HEK293 (cell line): ENCODE measurements at regions not wholly inside any gene's neighbourhood (a gene's known extent, or its start where the extent isn't known, plus 50 kb on each side); places are given as distances from the start of the nearest gene placed in this dataset.

ENCODE experiments used
- CTCF ChIA-PET: fragments of 350-600 bp; formaldehyde crosslinking; extraction: SDS; loops from one replicate; lab custom pipeline; 2021; ENCODE audit warnings: antibody characterized with exemption; lab: Yijun Ruan, JAX
- POLR2A ChIA-PET: fragments of 300-600 bp; formaldehyde crosslinking; extraction: SDS; loops from one replicate; lab custom pipeline; 2020; ENCODE audit warnings: antibody characterized with exemption, inconsistent platforms; lab: Yijun Ruan, JAX
- H3K27ac ChIP-seq: fragments of 200-500 bp; sonication (Bioruptor generic); 2 replicates; pipeline ENCODE4 v1.5.1; 2014; ENCODE audit warnings: low read depth, low read length, control low read depth, inconsistent platforms; ENCODE audit errors: extremely low read depth
- H3K36me3 ChIP-seq, 2 experiments: fragments of 200-500 bp in 1 of 2; sonication (Bioruptor generic) in 1 of 2; 1 replicate in 1 of 2; 2 replicates in 1 of 2; pipeline ENCODE4 v1.5.1; 2014 to 2017; ENCODE audit warnings: inconsistent platforms in 2 of 2, low read length in 2 of 2; ENCODE audit not compliant: control insufficient read depth in 2 of 2, insufficient read depth in 1 of 2
- H3K4me1 ChIP-seq: fragments of 200-500 bp; sonication (Bioruptor generic); 2 replicates; pipeline ENCODE4 v1.5.1; 2014; ENCODE audit warnings: mild to moderate bottlenecking, low read length, inconsistent platforms; ENCODE audit not compliant: control insufficient read depth, insufficient read depth
- H3K4me3 ChIP-seq: 2 replicates; pipeline ENCODE4 v1.5.1; 2011; ENCODE audit warnings: low read depth, mild to moderate bottlenecking, control low read depth, low read length, moderate library complexity
- H3K9me3 ChIP-seq: fragments of 200-500 bp; sonication (Bioruptor generic); 2 replicates; pipeline ENCODE4 v1.5.1; 2014; ENCODE audit warnings: low read depth, low read length, inconsistent platforms; ENCODE audit not compliant: control insufficient read depth, insufficient read depth
- GLI2 ChIP-seq: fragments of 450-650 bp; formaldehyde crosslinking; IDR thresholded peaks from 2 replicates; pipeline ENCODE4; 2017; ENCODE audit warnings: missing biosample characterization, missing genetic modification characterization, low read depth, borderline replicate concordance
- HOXD13 ChIP-seq: sonication (generic); formaldehyde crosslinking; IDR thresholded peaks from 2 replicates; pipeline ENCODE4 v1.8.0; 2022; ENCODE audit warnings: missing genetic modification reagents, borderline replicate concordance
- KLF9 ChIP-seq: fragments of 450-650 bp; formaldehyde crosslinking; IDR thresholded peaks from 2 replicates; pipeline ENCODE4 v1.5.1; 2016; ENCODE audit warnings: missing biosample characterization, missing genetic modification characterization, low read depth
- ZBTB8A ChIP-seq: fragments of 450-650 bp; formaldehyde crosslinking; IDR thresholded peaks from 2 replicates; pipeline ENCODE4 v1.5.1; 2016; ENCODE audit warnings: missing biosample characterization, missing genetic modification characterization
- ZFP37 ChIP-seq: fragments of 450-650 bp; formaldehyde crosslinking; IDR thresholded peaks from 2 replicates; pipeline ENCODE4 v1.5.1; 2016; ENCODE audit warnings: missing biosample characterization, missing genetic modification characterization
- ZFP41 ChIP-seq: fragments of 450-650 bp; formaldehyde crosslinking; IDR thresholded peaks from 2 replicates; pipeline ENCODE4 v1.5.1; 2016; ENCODE audit warnings: missing biosample characterization, missing genetic modification characterization, borderline replicate concordance
- ZNF112 ChIP-seq: fragments of 450-650 bp; formaldehyde crosslinking; IDR thresholded peaks from 2 replicates; pipeline ENCODE4 v1.5.0; 2017; ENCODE audit warnings: missing biosample characterization, missing genetic modification characterization
- ZNF121 ChIP-seq: fragments of 450-650 bp; formaldehyde crosslinking; IDR thresholded peaks from 2 replicates; pipeline ENCODE4 v1.5.1; 2016; ENCODE audit warnings: missing biosample characterization, missing genetic modification characterization
- ZNF133 ChIP-seq: fragments of 450-650 bp; formaldehyde crosslinking; IDR thresholded peaks from 2 replicates; pipeline ENCODE4 v1.5.1; 2016; ENCODE audit warnings: missing biosample characterization, missing genetic modification characterization
- ZNF140 ChIP-seq: fragments of 450-650 bp; formaldehyde crosslinking; IDR thresholded peaks from 2 replicates; pipeline ENCODE4 v1.5.1; 2016; ENCODE audit warnings: missing biosample characterization, missing genetic modification characterization
- ZNF16 ChIP-seq: fragments of 450-650 bp; formaldehyde crosslinking; IDR thresholded peaks from 2 replicates; pipeline ENCODE4 v1.5.1; 2016; ENCODE audit warnings: low read depth, missing biosample characterization, missing genetic modification characterization
- ZNF19 ChIP-seq: fragments of 450-650 bp; formaldehyde crosslinking; IDR thresholded peaks from 2 replicates; pipeline ENCODE4; 2016; ENCODE audit warnings: missing biosample characterization, missing genetic modification characterization, low read depth
- ZNF292 ChIP-seq: fragments of 450-650 bp; formaldehyde crosslinking; IDR thresholded peaks from 2 replicates; pipeline ENCODE4 v1.5.1; 2016; ENCODE audit warnings: low read depth, missing biosample characterization, missing genetic modification characterization, borderline replicate concordance
- ZNF335 ChIP-seq: fragments of 450-650 bp; formaldehyde crosslinking; conservative IDR thresholded peaks from 2 replicates; pipeline ENCODE4 v1.5.1; 2016; ENCODE audit warnings: missing biosample characterization, missing genetic modification characterization
- ZNF416 ChIP-seq: fragments of 450-650 bp; formaldehyde crosslinking; IDR thresholded peaks from 2 replicates; pipeline ENCODE4 v1.5.1; 2016; ENCODE audit warnings: missing biosample characterization, missing genetic modification characterization
- ZNF544 ChIP-seq: fragments of 450-650 bp; formaldehyde crosslinking; IDR thresholded peaks from 2 replicates; pipeline ENCODE4 v1.5.0; 2017; ENCODE audit warnings: missing biosample characterization, missing genetic modification characterization
- ZNF596 ChIP-seq: fragments of 450-650 bp; IDR thresholded peaks from 2 replicates; pipeline ENCODE4 v1.5.0; 2018; ENCODE audit warnings: missing biosample characterization, mild to moderate bottlenecking, missing genetic modification characterization, moderate library complexity
- ZNF621 ChIP-seq: fragments of 450-650 bp; formaldehyde crosslinking; IDR thresholded peaks from 2 replicates; pipeline ENCODE4 v1.5.1; 2017; ENCODE audit warnings: missing biosample characterization, missing genetic modification characterization
- ZNF660 ChIP-seq: fragments of 450-650 bp; IDR thresholded peaks from 2 replicates; pipeline ENCODE4 v1.5.1; 2018; ENCODE audit warnings: missing biosample characterization, mild to moderate bottlenecking, missing genetic modification characterization
- ZNF701 ChIP-seq: fragments of 450-650 bp; formaldehyde crosslinking; IDR thresholded peaks from 2 replicates; pipeline ENCODE4 v1.5.1; 2016; ENCODE audit warnings: missing biosample characterization, missing genetic modification characterization
- ZNF707 ChIP-seq: fragments of 450-650 bp; formaldehyde crosslinking; IDR thresholded peaks from 2 replicates; pipeline ENCODE4 v1.5.1; 2016; ENCODE audit warnings: missing biosample characterization, missing genetic modification characterization
- ZNF747 ChIP-seq: fragments of 450-650 bp; formaldehyde crosslinking; IDR thresholded peaks from 2 replicates; pipeline ENCODE4 v1.5.1; 2016; ENCODE audit warnings: missing biosample characterization, missing genetic modification characterization
- ZNF776 ChIP-seq: fragments of 450-650 bp; formaldehyde crosslinking; IDR thresholded peaks from 2 replicates; pipeline ENCODE4 v1.5.0; 2017; ENCODE audit warnings: missing biosample characterization, missing genetic modification characterization, borderline replicate concordance
- ZNF791 ChIP-seq: fragments of 450-650 bp; formaldehyde crosslinking; IDR thresholded peaks from 2 replicates; pipeline ENCODE4 v1.5.1; 2016; ENCODE audit warnings: missing biosample characterization, missing genetic modification characterization
- TF ChIP-seq, protein P1 (sequence below): IDR thresholded peaks from 2 replicates; pipeline ENCODE4 v1.6.1; 2011; ENCODE audit warnings: mild to moderate bottlenecking, low read depth, low read length, borderline replicate concordance
- TF ChIP-seq, protein P2 (sequence below): fragments of 450-650 bp; formaldehyde crosslinking; IDR thresholded peaks from 2 replicates; pipeline ENCODE4 v1.5.1; 2016; ENCODE audit warnings: missing biosample characterization, missing genetic modification characterization
- TF ChIP-seq, protein P3 (sequence below): fragments of 450-650 bp; formaldehyde crosslinking; IDR thresholded peaks from 2 replicates; pipeline ENCODE4 v1.5.1; 2016; ENCODE audit warnings: missing biosample characterization, missing genetic modification characterization

DNA sequence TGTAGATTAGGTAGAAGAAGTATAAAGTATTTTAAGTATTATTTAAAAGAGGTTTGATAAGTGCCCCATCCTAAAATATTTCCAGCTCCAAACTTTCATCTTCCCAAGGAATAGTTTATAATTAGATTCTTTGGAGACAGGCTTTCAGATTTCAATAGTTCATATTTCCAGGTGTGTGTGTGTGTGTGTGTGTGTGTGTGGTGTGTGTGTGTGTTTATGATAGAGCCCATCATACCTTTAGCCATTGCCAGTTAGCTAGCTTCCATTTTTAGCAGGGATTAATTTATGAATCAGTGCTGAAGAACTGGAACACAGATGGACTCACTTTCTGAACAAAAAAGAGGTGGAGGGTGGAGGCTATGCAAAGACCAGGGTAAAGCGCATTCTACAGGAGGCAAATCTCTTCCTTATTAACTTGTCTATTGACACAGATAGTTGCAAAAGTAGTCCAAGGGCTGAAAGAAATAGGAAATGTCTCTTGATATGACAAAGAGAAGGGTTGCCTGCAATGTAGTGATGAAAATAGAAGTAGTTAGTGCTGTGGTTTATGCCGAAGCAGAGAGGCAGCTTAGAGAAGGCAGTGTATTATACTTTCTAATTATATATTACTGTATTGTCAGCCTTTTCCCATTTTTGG lies 301.1 kb downstream of the MAN2A1 start:
- POLR2A ChIA-PET, result no interaction called here
- TF ChIP-seq ZNF544 (tag by site-specific recombination) (no peak), ZNF292 (tag by site-specific recombination) (no peak), ZFP37 (tag by site-specific recombination) (no peak), ZNF707 (tag by site-specific recombination) (no peak), HOXD13 (CRISPR knock-in tag) (no peak), KLF9 (tag by site-specific recombination) (no peak), GLI2 (no peak), ZFP41 (tag by site-specific recombination) (no peak), ZNF112 (no peak), ZBTB8A (tag by site-specific recombination) (no peak), ZNF660 (tag by site-specific recombination) (no peak), ZNF701 (tag by site-specific recombination) (no peak), ZNF621 (no peak), ZNF16 (tag by site-specific recombination) (no peak)
- TF ChIP-seq, protein P1, sequence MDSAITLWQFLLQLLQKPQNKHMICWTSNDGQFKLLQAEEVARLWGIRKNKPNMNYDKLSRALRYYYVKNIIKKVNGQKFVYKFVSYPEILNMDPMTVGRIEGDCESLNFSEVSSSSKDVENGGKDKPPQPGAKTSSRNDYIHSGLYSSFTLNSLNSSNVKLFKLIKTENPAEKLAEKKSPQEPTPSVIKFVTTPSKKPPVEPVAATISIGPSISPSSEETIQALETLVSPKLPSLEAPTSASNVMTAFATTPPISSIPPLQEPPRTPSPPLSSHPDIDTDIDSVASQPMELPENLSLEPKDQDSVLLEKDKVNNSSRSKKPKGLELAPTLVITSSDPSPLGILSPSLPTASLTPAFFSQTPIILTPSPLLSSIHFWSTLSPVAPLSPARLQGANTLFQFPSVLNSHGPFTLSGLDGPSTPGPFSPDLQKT, result no peak
- TF ChIP-seq, all 188 proteins: peak for 0
- CTCF ChIA-PET, result no interaction called here
- Histone ChIP-seq H3K9me3 (no peaks in the 10 kb centered on the region), H3K36me3 (no peaks in the 10 kb centered on the region), H3K4me3 (no peak overlapping the region), H3K4me1 (no peaks in the 10 kb centered on the region), H3K27ac (no peak overlapping the region)

DNA sequence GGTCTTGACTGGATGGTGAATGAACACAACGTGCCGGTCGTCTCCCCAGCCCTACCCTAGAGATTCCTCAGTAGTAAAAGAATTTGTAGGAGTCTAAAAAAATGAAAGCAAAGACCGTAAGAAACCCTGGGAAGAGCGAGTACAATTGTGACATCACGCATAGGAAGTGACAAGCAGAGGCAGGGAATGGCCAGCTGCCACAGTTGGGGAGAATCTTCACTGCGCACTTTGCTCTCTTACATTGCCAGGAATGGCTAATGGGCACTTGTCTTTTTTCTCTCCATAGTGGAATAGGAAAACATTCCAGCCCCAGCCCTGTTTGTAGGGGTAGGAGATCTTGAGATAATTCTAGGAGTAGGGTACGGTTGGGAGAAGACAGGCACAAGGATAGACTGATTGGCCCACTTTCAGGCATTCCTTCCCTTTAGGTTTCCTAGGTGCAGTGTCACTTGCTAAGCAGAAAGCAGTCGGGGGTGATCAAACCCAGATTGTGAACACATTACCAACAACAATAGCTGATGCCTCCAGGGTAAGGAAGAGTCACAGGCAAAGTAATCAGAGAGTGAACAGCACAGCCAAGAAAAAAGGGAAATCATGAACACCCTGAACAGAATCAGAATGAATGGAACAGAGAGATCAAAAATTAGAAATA lies 302.7 kb downstream of the MAN2A1 start:
- H3K36me3 ChIP-seq, result no peaks in the 10 kb centered on the region
- H3K9me3 ChIP-seq, result no peaks in the 10 kb centered on the region
- TF ChIP-seq ZNF140 (tag by site-specific recombination) (no peak), ZNF121 (no peak), ZNF416 (tag by site-specific recombination) (no peak), ZNF133 (no peak), ZNF701 (tag by site-specific recombination) (no peak), ZNF596 (tag by site-specific recombination) (no peak), ZNF292 (tag by site-specific recombination) (no peak), ZNF19 (no peak), ZNF791 (tag by site-specific recombination) (no peak), ZNF776 (tag by site-specific recombination) (no peak), ZNF335 (tag by site-specific recombination) (no peak), ZNF747 (tag by site-specific recombination) (no peak)
- TF ChIP-seq, protein P2, sequence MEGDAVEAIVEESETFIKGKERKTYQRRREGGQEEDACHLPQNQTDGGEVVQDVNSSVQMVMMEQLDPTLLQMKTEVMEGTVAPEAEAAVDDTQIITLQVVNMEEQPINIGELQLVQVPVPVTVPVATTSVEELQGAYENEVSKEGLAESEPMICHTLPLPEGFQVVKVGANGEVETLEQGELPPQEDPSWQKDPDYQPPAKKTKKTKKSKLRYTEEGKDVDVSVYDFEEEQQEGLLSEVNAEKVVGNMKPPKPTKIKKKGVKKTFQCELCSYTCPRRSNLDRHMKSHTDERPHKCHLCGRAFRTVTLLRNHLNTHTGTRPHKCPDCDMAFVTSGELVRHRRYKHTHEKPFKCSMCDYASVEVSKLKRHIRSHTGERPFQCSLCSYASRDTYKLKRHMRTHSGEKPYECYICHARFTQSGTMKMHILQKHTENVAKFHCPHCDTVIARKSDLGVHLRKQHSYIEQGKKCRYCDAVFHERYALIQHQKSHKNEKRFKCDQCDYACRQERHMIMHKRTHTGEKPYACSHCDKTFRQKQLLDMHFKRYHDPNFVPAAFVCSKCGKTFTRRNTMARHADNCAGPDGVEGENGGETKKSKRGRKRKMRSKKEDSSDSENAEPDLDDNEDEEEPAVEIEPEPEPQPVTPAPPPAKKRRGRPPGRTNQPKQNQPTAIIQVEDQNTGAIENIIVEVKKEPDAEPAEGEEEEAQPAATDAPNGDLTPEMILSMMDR (tag by site-specific recombination), result no peak
- TF ChIP-seq, protein P3, sequence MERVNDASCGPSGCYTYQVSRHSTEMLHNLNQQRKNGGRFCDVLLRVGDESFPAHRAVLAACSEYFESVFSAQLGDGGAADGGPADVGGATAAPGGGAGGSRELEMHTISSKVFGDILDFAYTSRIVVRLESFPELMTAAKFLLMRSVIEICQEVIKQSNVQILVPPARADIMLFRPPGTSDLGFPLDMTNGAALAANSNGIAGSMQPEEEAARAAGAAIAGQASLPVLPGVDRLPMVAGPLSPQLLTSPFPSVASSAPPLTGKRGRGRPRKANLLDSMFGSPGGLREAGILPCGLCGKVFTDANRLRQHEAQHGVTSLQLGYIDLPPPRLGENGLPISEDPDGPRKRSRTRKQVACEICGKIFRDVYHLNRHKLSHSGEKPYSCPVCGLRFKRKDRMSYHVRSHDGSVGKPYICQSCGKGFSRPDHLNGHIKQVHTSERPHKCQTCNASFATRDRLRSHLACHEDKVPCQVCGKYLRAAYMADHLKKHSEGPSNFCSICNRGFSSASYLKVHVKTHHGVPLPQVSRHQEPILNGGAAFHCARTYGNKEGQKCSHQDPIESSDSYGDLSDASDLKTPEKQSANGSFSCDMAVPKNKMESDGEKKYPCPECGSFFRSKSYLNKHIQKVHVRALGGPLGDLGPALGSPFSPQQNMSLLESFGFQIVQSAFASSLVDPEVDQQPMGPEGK (tag by site-specific recombination), result no peak
- TF ChIP-seq, all 188 proteins: peak for 0
- Histone ChIP-seq H3K4me3 (no peak overlapping the region), H3K4me1 (no peaks in the 10 kb centered on the region), H3K27ac (no peak overlapping the region)
- ChIA-PET POLR2A (no interaction called here), CTCF (no interaction called here)
